GDM1 (cell line): ENCODE measurements at regions not wholly inside any gene's neighbourhood (a gene's known extent, or its start where the extent isn't known, plus 50 kb on each side); places are given as distances from the start of the nearest gene placed in this dataset.

Experiments used
- DNase-seq: peaks from one replicate; lab custom pipeline; 2025; lab: John Stamatoyannopoulos, UW

GRCh38 chr5:23367874-23368273, 139.5 kb upstream of the PRDM9 start:
- no peak for DNase-seq

DNA sequence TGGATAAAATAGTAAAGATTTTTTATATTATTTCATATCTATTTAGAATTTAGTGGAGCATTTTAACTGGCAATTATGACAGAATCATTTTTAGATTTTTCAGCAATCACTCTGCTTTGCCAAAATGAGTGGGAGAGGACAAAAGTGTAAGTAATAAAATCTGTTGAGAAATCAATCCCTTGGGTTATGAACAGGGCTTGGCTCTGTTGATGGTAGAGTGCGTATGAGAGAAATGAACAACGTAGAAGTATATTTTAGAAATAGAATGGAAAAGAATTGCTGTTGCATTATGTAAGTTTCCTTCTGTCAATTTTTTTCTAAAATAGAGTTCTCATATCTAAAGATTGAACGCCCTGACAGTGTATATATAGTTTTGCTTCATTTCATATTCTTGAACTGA, 154.1 kb upstream of the PRDM9 start:
- DNase-seq, result no peak

- DNase-seq, result no peak
Observed at GRCh38 chr5:23352446-23352845, 155.0 kb upstream of the PRDM9 start.

DNA sequence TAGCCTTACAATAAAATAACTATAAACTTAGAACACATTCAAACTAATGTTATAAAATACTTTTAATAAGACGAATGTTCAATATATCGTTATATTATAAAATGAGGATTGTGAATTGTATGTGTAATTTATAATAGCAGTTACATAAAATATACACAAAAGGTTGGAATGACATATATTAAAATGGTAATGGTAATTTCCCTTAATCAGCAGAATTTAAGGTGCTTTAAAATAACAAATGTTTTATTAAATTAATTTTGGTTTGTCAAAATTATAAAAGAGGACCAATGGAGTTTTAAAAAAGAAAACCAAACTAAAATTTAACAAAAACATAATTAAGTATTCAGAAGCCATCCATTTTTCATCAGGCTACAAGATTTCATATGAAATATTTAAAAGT, 164.3 kb upstream of the PRDM9 start:
- no peak for DNase-seq

DNA sequence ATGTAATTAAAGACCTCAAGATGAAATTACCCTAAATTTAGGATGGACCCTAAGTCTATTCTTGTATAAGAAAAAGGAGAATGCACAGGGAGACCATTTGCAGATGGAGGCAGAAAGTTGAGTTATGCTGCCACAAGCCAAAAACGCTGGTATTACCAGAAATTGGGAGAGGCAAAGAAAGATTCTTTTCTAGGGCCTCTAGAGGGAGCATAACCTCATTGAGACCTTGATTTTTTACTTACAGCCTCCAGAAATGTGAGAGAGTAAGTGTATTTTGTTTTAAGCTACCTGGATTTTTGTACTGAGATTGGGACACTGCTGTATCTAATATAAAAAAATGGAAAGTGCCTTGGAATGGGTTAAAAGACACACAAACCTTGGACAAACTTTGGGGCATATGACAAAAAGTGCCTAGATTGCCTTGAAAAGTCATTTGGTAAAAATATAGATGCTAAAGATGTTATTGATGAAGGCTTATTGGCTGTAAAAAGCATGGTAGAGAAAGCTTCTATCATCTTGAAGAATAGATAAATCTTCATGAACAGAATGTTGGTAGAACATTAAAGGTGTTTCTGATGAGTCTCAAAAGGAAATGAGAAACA, 174.7 kb upstream of the PRDM9 start:
- DNase-seq, result no peak

DNA sequence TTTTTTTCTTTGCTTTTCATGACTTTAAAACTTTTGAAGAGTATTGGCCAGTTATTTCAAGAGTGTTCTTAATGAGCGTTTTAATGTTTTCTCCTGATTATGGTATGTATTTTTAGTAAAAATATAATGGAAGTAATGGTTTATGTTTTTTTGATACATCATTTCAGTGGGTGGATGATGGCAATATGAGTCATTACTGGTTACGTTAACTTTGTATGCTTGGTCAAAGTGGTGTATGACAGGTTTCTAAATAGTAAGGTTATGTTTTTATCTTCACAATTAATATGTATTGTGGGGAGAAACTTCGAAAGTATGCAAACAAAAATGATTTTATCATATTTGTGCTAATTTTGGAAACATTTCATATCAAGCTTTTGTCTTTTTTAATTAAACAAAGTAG, 176.7 kb upstream of the PRDM9 start:
- no peak for DNase-seq

- no peak for DNase-seq
Observed at GRCh38 chr5:23319901-23320300, 187.5 kb upstream of the PRDM9 start.

- DNase-seq, result no peak
Observed at GRCh38 chr5:23318960-23319359, 188.4 kb upstream of the PRDM9 start.

DNA sequence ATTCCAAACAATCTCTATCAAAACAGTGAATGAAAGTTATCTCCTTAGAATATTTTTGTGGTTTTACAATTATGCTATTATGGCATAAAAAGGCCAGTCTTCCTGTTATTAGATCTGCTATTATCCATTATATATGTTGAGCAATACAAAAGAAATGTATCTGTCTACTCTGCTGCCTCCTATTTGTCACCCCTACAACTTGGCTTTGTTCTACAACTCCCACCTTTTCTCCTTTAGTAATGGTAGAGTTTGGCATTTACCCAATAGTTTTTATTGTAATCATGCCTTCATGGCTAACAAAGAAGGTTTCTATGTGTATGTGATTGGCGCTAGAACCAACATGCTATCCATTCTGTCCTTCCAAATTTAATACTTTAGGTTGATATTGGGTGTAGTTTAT, 189.2 kb upstream of the PRDM9 start:
- no peak for DNase-seq

GRCh38 chr5:23316060-23316591, 191.3 kb upstream of the PRDM9 start:
- no peak for DNase-seq

GRCh38 chr5:23314827-23315226, 192.6 kb upstream of the PRDM9 start:
- no peak for DNase-seq

GRCh38 chr5:23305055-23305454, 202.4 kb upstream of the PRDM9 start:
- DNase-seq, result no peak

- DNase-seq, result no peak
Observed at GRCh38 chr5:23303836-23304235, 203.6 kb upstream of the PRDM9 start.

DNA sequence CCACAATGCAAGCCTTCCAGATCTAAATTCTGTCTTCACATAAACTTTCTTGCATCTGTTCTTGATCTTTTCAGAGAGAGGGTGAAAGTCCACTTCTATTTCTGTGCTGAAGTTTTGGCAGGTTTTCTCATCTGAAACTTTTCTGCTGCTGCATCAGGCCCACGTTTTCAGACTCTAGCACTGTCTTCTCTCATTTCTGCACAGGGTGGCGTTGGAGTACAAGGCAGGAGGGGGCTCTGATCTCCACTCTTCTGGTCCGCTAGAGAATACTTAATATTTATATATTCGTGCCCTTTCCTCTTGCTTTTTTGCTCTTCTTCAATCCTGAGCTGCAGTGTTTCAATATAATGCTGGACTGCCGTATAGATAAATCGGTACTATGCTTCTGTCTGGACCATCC, 204.0 kb upstream of the PRDM9 start:
- DNase-seq, result no peak

- DNase-seq, result no peak
Observed at GRCh38 chr5:23302438-23302837, 205.0 kb upstream of the PRDM9 start.

DNA sequence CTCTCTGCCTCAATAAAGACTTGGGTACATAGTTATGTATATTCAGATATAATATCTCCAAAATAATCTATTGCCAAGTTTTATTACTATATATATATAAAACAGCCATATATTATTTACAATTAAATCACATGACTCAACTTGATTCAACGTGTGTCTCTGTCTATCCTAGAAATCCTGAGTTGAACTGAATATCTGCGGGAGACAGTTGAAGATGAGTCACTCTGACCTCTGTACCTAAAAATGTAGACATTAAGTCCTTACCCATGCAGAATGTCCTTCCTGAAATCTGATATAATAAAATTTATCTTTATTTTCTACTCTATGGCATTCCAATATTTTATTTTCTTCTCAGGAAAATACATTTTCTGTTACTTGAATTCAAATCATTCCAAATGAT, 218.2 kb upstream of the PRDM9 start:
- DNase-seq, result no peak

GRCh38 chr5:23284656-23285055, 222.8 kb upstream of the PRDM9 start:
- DNase-seq, result no peak

DNA sequence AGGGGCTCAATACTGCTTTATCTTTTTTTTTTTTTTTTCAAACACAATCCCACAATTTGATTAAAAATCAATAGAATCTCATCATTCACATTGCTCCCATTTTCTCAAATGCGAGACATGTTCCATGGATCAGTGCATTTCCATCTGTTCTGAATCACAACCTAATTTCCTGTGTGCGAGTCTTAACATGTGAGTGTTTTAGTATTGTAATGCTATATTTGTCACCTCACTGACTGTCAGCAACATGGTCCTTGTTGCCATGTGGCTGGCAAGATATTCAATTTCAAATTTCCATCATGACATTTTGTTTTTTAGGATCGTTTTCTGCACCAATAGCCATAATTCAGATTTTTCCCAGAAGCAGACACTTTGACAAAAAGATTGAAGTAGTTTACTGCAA, 233.2 kb upstream of the PRDM9 start:
- no peak for DNase-seq

- no peak for DNase-seq
Observed at GRCh38 chr5:23269981-23270380, 237.4 kb upstream of the PRDM9 start.

GRCh38 chr5:23268136-23268535, 239.3 kb upstream of the PRDM9 start:
- DNase-seq, result no peak

GRCh38 chr5:23260621-23261020, 246.8 kb upstream of the PRDM9 start:
- no peak for DNase-seq

GRCh38 chr5:23257656-23258055, 249.8 kb upstream of the PRDM9 start:
- DNase-seq, result no peak

GRCh38 chr5:23253621-23254198, 253.7 kb upstream of the PRDM9 start:
- DNase-seq, result no peak

DNA sequence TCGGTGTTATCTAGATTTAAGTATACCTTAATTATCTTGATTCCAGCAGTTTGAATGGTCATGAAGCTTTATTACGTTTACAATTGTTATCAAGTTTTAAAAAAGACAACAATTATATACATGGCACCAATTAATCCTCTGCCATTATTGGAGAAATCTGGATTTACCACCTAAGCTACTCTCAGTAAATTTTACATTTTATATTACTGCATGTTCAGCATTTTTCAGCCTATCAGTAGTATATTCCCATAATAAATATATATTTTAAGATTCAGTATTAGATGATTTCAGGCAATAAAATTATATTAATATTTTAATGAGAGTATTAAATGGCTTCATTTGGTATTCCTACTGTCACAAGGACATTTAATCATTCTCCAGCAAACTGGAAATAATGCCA, 264.5 kb upstream of the PRDM9 start:
- DNase-seq, result no peak
